ENCODE measurements at regions not wholly inside any gene's neighbourhood (a gene's known extent, or its start where the extent isn't known, plus 50 kb on each side); places are given as distances from the start of the nearest gene placed in this dataset.

DNA sequence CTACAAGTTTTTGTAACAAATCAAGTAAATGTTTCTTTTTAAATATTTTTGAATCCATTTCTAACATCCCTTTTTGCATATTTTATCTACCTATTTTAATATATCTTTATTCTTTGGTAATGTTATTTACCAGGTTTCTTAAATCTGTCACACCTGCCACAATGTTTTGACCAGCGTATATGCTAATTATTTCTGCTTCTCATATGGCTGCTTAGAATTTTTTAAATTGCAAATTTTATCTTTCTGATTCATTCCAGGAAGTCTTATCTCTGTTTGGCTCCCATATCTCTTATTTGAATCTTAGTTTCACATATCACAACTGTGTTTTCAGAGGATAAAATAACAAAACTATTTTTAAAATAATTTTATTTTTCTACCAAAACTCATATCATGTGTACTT lies 1411.1 kb downstream of the KCNT2 start:
- TF ChIP-seq SIX5 (IDR thresholded peaks at IDR 0.05; ENCODE audit: low read depth, low read length, severe bottlenecking), result no peak
- TF ChIP-seq, protein P1, sequence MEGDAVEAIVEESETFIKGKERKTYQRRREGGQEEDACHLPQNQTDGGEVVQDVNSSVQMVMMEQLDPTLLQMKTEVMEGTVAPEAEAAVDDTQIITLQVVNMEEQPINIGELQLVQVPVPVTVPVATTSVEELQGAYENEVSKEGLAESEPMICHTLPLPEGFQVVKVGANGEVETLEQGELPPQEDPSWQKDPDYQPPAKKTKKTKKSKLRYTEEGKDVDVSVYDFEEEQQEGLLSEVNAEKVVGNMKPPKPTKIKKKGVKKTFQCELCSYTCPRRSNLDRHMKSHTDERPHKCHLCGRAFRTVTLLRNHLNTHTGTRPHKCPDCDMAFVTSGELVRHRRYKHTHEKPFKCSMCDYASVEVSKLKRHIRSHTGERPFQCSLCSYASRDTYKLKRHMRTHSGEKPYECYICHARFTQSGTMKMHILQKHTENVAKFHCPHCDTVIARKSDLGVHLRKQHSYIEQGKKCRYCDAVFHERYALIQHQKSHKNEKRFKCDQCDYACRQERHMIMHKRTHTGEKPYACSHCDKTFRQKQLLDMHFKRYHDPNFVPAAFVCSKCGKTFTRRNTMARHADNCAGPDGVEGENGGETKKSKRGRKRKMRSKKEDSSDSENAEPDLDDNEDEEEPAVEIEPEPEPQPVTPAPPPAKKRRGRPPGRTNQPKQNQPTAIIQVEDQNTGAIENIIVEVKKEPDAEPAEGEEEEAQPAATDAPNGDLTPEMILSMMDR (IDR thresholded peaks at IDR 0.05 in 2 of 3, conservative IDR thresholded peaks at IDR 0.05 in 1 of 3; ENCODE audit: control insufficient read depth in 2 of 3, extremely low read depth in 1 of 3, insufficient read depth in 1 of 3, low read depth in 3 of 3, low read length in 3 of 3), result no peak
- TF ChIP-seq NKRF (conservative IDR thresholded peaks at IDR 0.05), result no peak
- no peak for TF ChIP-seq ETV6 (conservative IDR thresholded peaks at IDR 0.05 in 1 of 2, IDR thresholded peaks at IDR 0.05 in 1 of 2; ENCODE audit: borderline replicate concordance in 1 of 2, low read depth in 1 of 2)
- TF ChIP-seq RAD51 (IDR thresholded peaks at IDR 0.05), result no peak
- TF ChIP-seq EP300 (IDR thresholded peaks at IDR 0.05; ENCODE audit: borderline replicate concordance in 1 of 2, control insufficient read depth in 1 of 2, low read depth in 2 of 2, low read length in 2 of 2), result no peak
